OCI-M2 (cell line): ENCODE measurements at regions not wholly inside any gene's neighbourhood (a gene's known extent, or its start where the extent isn't known, plus 50 kb on each side); places are given as distances from the start of the nearest gene placed in this dataset.

ENCODE experiments used
- DNase-seq: peaks from one replicate; lab custom pipeline; 2025; ENCODE audit not compliant: unreplicated experiment; lab: John Stamatoyannopoulos, UW

- DNase-seq, result no peak
These were observed 341.1 kb downstream of the RAPGEF2 start for GRCh38 chr4:159443975-159444374.

GRCh38 chr4:159444678-159445077 is 341.8 kb downstream of the RAPGEF2 start:
- DNase-seq, result no peak

- no peak for DNase-seq
These were observed 342.8 kb downstream of the RAPGEF2 start for GRCh38 chr4:159445692-159446091.

GRCh38 chr4:159446266-159446976 is 343.5 kb downstream of the RAPGEF2 start:
- no peak for DNase-seq

GRCh38 chr4:159447296-159447695 is 344.4 kb downstream of the RAPGEF2 start:
- DNase-seq, result no peak

- no peak for DNase-seq
These were observed 348.1 kb downstream of the RAPGEF2 start for GRCh38 chr4:159451006-159451405.

- DNase-seq, result no peak
These were observed 352.9 kb downstream of the RAPGEF2 start for GRCh38 chr4:159455675-159456237.

GRCh38 chr4:159460371-159460770 is 357.5 kb downstream of the RAPGEF2 start:
- no peak for DNase-seq

- DNase-seq, result no peak
These were observed 360.4 kb downstream of the RAPGEF2 start for GRCh38 chr4:159463235-159463634.

GRCh38 chr4:159464302-159464701 is 361.4 kb downstream of the RAPGEF2 start:
- no peak for DNase-seq

- no peak for DNase-seq
These were observed 374.0 kb downstream of the RAPGEF2 start for GRCh38 chr4:159476886-159477285.

GRCh38 chr4:159480826-159481225 is 377.9 kb downstream of the RAPGEF2 start:
- DNase-seq, result no peak

GRCh38 chr4:159481936-159482335 is 379.1 kb downstream of the RAPGEF2 start:
- DNase-seq, result no peak

GRCh38 chr4:159483110-159483781 is 380.4 kb downstream of the RAPGEF2 start:
- no peak for DNase-seq

GRCh38 chr4:159483782-159484741 is 381.2 kb downstream of the RAPGEF2 start:
- no peak for DNase-seq

- DNase-seq, result no peak
These were observed 382.0 kb downstream of the RAPGEF2 start for GRCh38 chr4:159484864-159485263.

- peak; percentile 2 for DNase-seq
These were observed 384.4 kb downstream of the RAPGEF2 start for GRCh38 chr4:159487284-159487747.

- DNase-seq, result no peak
These were observed 386.8 kb downstream of the RAPGEF2 start for GRCh38 chr4:159489646-159490045.

GRCh38 chr4:159495515-159496236 is 392.8 kb downstream of the RAPGEF2 start:
- DNase-seq, result no peak

GRCh38 chr4:159496248-159496647 is 393.4 kb downstream of the RAPGEF2 start:
- DNase-seq, result no peak
